ENCODE measurements at regions not wholly inside any gene's neighbourhood (a gene's known extent, or its start where the extent isn't known, plus 50 kb on each side); places are given as distances from the start of the nearest gene placed in this dataset.

DNA sequence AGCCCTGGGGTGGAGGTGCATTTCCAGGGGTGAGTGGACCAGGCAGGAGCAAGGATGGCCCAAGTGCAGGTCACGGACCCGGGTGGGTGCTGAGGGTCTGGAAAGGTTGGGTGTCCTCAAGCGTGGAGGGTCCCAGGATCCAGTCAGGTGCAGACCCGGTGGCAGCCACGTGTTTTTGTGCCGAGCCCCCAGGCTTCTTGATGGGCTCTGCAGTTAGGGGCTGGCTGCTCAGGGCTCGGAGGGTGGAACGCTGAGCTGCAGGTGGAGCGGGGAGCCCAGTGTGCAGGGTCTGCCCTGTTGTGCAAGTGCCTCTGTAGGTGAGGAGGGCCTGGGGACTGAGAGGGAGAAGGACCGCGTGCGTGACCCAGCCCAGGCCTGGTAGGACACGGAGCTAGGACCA lies 70.9 kb upstream of the HLA-E start:
- DNase-seq (ENCODE audit: low spot score) = no peak
- TF ChIP-seq, protein P1, sequence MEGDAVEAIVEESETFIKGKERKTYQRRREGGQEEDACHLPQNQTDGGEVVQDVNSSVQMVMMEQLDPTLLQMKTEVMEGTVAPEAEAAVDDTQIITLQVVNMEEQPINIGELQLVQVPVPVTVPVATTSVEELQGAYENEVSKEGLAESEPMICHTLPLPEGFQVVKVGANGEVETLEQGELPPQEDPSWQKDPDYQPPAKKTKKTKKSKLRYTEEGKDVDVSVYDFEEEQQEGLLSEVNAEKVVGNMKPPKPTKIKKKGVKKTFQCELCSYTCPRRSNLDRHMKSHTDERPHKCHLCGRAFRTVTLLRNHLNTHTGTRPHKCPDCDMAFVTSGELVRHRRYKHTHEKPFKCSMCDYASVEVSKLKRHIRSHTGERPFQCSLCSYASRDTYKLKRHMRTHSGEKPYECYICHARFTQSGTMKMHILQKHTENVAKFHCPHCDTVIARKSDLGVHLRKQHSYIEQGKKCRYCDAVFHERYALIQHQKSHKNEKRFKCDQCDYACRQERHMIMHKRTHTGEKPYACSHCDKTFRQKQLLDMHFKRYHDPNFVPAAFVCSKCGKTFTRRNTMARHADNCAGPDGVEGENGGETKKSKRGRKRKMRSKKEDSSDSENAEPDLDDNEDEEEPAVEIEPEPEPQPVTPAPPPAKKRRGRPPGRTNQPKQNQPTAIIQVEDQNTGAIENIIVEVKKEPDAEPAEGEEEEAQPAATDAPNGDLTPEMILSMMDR (IDR thresholded peaks at IDR 0.05) = no peak
- ATAC-seq (ENCODE audit: low FRiP score) = no peak

DNA sequence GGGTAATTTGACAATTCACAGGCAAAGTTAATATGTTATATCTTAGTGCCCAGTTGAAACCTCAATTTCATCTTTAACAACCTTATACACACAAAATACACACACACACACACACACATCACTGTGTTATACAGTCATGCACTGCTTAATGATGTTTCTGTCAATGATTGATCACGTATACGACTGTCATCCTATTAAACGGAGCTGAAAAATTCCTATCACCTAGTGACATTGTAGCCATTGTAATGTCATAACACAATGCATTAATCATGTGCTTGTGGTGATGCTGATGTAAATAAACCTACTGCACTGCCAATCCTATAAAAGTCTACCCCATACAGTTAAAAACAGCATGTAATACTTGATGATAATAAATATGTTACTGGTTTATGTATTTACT lies 64.8 kb upstream of the HLA-E start:
- DNase-seq (ENCODE audit: low spot score) (no peak), ATAC-seq (ENCODE audit: low FRiP score) (no peak)
- TF ChIP-seq, protein P1 (IDR thresholded peaks at IDR 0.05) = no peak

Measured in omental fat pad (tissue), 3 donors.